ENCODE measurements at regions not wholly inside any gene's neighbourhood (a gene's known extent, or its start where the extent isn't known, plus 50 kb on each side); places are given as distances from the start of the nearest gene placed in this dataset.

DNA sequence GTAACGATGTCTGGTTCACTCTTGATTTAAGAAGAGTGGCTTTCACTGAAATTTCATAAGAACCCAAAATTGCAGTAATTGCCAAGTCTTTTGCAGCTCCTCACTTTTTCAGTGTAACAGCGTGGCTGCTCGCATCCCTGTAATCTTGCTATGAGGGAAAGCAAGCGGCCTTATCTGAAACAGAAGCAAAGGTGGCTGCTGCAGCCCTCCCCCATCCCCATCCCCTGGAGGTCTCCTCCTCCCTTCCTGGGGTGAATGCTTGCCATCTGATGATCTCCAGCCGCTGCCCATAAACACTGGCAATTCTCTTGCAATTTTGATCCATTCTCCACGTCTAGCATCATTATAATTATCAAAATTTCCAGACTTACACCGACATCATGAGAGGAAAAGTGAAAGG lies 182.5 kb upstream of the ASIC2 start:
- DNase-seq (ENCODE audit: low spot score), result no peak

- DNase-seq (ENCODE audit: low spot score), result no peak
Observed at GRCh38 chr17:33481652-33482051, 188.6 kb upstream of the ASIC2 start.

- no peak for DNase-seq (ENCODE audit: low spot score)
Observed at GRCh38 chr17:33482636-33483035, 189.5 kb upstream of the ASIC2 start.

DNA sequence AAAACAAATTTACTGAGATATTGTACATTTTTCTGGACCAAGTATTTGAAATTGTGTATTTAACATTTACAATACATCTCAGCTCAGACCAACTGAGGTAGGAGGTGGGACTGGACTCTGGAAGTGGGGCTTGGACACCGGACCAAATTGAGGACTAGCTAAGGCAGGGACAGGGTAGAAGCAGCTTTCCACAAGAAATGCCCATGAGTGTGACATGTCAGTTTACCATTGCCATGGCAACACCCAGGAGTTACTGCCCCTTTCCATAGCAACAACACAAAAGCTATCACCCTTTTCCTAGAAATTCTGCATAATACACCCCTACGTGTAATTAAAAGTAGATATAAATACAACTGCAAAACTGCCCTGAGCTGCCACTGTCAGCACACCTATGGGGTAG lies 191.5 kb upstream of the ASIC2 start:
- DNase-seq (ENCODE audit: low spot score), result no peak

- no peak for DNase-seq (ENCODE audit: low spot score)
Observed at GRCh38 chr17:33486135-33486885, 193.2 kb upstream of the ASIC2 start.

- DNase-seq (ENCODE audit: low spot score), result no peak
Observed at GRCh38 chr17:33487187-33487879, 194.2 kb upstream of the ASIC2 start.

- DNase-seq (ENCODE audit: low spot score), result no peak
Observed at GRCh38 chr17:33491871-33492481, 198.9 kb upstream of the ASIC2 start.

GRCh38 chr17:33492731-33493265 lies 199.7 kb upstream of the ASIC2 start:
- no peak for DNase-seq (ENCODE audit: low spot score)

DNA sequence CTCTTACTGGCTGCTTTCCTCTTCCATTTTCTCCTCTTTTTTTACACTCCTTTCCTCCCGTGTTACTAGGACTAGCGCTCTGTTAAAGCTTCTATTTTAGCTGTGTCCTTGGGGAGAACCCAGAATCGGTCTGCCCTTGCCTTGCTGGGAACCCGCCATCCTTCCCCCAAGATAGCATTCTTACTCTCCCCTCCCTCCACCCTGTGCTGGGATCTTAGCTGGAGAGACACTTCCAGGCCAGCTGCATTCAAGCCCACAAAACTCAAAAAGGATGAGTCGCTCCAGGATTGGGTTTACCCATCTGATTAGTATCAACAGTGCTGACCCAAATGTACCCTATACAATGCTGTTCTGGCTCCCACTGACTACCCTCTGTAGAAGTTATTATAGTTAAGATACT lies 200.5 kb upstream of the ASIC2 start:
- DNase-seq (ENCODE audit: low spot score), result no peak

GRCh38 chr17:33494151-33494550 lies 201.1 kb upstream of the ASIC2 start:
- DNase-seq (ENCODE audit: low spot score), result no peak

DNA sequence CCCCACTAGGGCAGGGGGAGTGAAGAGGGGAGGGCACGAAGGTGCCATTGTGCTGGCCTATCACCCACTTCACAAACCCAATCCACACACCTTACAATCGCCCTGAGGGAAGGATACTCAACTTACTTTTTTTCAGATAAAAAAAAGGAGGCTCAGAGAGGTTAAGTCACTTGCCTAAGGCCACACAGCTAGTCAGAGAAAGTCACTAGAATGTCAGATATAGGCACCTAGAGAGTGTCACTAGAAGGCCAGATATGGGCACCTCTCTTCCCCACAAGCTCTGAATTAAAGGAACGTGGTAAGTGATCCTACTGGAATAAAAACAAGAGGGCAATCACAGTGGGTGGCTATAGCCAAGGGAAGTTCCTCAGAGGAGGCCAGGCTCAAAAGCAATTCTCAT lies 204.5 kb upstream of the ASIC2 start:
- DNase-seq (ENCODE audit: low spot score), result no peak

DNA sequence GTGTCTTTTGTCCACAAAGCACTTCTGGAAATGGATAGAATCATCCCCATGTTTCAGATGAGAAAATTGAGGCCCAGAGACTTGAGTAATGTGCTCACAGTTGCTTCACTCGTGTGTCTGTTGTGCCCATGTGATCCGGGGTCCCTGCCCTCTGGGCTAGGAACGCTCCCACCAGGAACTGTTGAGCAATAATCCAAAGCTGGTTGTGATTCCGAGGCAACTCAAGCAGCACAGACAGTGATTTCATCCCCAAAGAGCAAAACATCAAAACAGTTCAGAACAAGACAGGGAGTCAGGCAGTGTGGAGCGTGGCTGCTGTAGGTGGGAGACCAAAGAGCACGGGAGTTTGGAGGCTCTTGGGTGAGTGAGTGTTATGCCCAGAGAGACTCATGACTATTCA lies 205.0 kb upstream of the ASIC2 start:
- DNase-seq (ENCODE audit: low spot score), result no peak

DNA sequence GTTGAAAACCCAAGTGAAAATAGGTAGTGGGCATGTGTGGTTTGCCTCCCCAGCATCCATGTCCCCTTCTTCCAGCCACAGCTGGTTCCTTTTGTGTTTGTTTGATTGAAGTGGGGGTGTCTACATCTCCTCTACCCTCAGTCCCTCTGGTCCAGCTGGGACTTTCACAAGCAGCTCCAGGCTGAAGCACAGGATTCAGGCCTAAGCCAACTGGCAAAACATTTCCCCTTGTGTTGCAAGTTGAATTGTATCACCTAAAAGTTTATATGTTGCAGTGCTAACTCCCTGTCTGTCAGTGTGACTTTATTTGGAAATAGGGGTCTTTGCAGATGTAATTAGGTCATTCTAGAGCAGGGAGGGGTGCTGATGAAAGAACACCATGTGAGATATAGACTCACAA lies 205.9 kb upstream of the ASIC2 start:
- DNase-seq (ENCODE audit: low spot score), result no peak

DNA sequence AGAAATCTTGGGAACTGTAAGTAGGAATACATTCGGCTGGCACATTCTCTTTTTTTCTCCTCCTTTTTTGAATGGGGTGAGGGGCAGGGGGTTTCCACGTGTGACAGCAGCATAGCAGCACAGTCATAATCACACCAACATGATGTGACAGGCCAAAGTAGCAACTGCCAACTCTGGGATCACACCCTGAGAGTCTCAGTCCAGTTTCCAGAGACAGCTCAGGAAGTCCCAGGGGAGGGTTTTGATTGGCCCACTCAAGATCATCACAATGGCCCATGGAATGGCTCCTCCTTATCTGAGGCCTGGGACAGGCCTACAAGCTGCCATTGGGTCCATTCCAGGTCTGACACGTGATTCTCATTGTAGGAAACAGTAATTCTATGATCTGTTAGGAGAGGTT lies 207.1 kb upstream of the ASIC2 start:
- no peak for DNase-seq (ENCODE audit: low spot score)

- DNase-seq (ENCODE audit: low spot score), result no peak
Observed at GRCh38 chr17:33501185-33501584, 208.1 kb upstream of the ASIC2 start.

GRCh38 chr17:33504571-33504970 lies 211.5 kb upstream of the ASIC2 start:
- DNase-seq (ENCODE audit: low spot score), result no peak

- no peak for DNase-seq (ENCODE audit: low spot score)
Observed at GRCh38 chr17:33506889-33507650, 214.0 kb upstream of the ASIC2 start.

GRCh38 chr17:33508215-33508614 lies 215.1 kb upstream of the ASIC2 start:
- DNase-seq (ENCODE audit: low spot score), result no peak

DNA sequence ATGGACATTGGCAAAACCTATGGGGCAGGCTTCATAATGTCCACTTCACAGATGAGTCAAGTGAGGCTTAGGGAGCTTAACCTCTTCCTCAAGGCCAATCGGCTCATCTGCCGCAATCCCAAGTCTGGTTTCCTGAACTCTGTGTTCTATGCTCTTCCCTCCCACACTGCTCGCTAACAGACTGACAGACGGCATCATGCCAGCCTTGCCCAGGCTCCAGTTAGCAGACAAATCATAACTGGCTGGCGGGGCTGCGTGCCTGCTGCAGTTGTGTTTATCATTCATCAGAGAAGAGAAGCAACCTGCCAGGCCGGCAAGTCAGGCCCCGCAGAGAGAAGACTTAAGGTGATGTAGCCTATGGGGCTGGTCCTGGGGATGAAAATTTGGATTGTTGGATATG lies 216.2 kb upstream of the ASIC2 start:
- DNase-seq (ENCODE audit: low spot score), result no peak

DNA sequence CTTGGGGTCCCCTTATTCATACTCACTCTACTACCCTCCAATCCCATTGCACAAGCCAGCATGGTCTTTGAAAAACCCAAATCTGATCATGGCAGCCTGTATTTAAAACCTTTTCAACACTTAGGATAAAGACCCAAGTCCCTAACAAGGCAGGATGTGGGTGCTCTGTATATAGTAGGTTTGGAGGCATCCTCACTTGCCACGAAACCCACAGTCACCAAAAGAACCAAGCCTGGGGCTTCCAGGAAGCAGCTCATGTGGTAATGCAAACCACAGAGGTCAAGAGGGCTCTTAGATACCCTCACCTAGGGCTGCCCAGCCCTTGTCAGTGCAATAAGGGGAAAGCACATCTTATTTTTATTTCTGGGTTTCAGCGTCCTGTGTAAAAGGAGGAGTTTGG lies 218.6 kb upstream of the ASIC2 start:
- DNase-seq (ENCODE audit: low spot score), result no peak

GRCh38 chr17:33512113-33512512 lies 219.0 kb upstream of the ASIC2 start:
- no peak for DNase-seq (ENCODE audit: low spot score)

GRCh38 chr17:33513769-33514168 lies 220.7 kb upstream of the ASIC2 start:
- DNase-seq (ENCODE audit: low spot score), result no peak

Measured in left forelimb (tissue), 1 donor.